CD4-positive, alpha-beta T cell (primary cell): ENCODE measurements at regions not wholly inside any gene's neighbourhood (a gene's known extent, or its start where the extent isn't known, plus 50 kb on each side); places are given as distances from the start of the nearest gene placed in this dataset.
A peak's percentile ranks its signal among the peaks of the same experiment; 100 is the strongest.

ENCODE experiments used
- ATAC-seq: fragments of 200-7000 bp; cut with Tn5 transposase; one replicate; pipeline ENCODE4 v1.10.0; 2022; ENCODE audit warnings: mild to moderate bottlenecking; ENCODE audit not compliant: poor library complexity
- CTCF ChIA-PET: fragments of 350-600 bp; sonication (Branson Sonifier 250); formaldehyde crosslinking; loops from one replicate; lab custom pipeline; 2021; ENCODE audit warnings: antibody characterized with exemption, inconsistent platforms; lab: Charles Lee
- POLR2A ChIA-PET: fragments of 350-600 bp; sonication (Branson Sonifier 250); formaldehyde crosslinking; loops from one replicate; lab custom pipeline; 2021; ENCODE audit warnings: antibody characterized with exemption, inconsistent platforms; lab: Charles Lee
- DNase-seq, 14 experiments: peaks; one replicate each; pipeline ENCODE4 v3.0.0-alpha.2; 2013 to 2020; ENCODE audit warnings: mixed read lengths in 2 of 14
- H3K27ac ChIP-seq, 2 donors: one replicate each; pipeline versions ENCODE4 v1.5.1 to v1.7.0; 2013; ENCODE audit warnings: low read length in 2 of 2, low read depth in 1 of 2, mild to moderate bottlenecking in 1 of 2
- H3K27me3 ChIP-seq, 2 experiments: 1 replicate in 1 of 2; 2 replicates in 1 of 2; pipeline versions ENCODE4 v1.6.1 to v1.7.0; 2013; ENCODE audit warnings: low read length in 2 of 2, control low read depth in 1 of 2, mild to moderate bottlenecking in 1 of 2, moderate library complexity in 1 of 2; ENCODE audit not compliant: insufficient read depth in 2 of 2, control insufficient read depth in 1 of 2
- H3K36me3 ChIP-seq: one replicate; pipeline ENCODE4 v1.6.1; 2013; ENCODE audit warnings: low read length, control low read depth; ENCODE audit not compliant: insufficient read depth
- H3K4me1 ChIP-seq: one replicate; pipeline ENCODE4 v1.6.1; 2013; ENCODE audit warnings: low read length, control low read depth; ENCODE audit not compliant: insufficient read depth
- H3K4me3 ChIP-seq: one replicate; pipeline ENCODE4 v1.5.1; 2013; ENCODE audit warnings: mild to moderate bottlenecking, low read length, moderate library complexity
- H3K9me3 ChIP-seq, 2 experiments: 1 replicate in 1 of 2; 2 replicates in 1 of 2; pipeline versions ENCODE4 v1.6.1 to v1.7.0; 2013; ENCODE audit warnings: low read length in 2 of 2, mild to moderate bottlenecking in 2 of 2, control low read depth in 1 of 2, moderate library complexity in 1 of 2; ENCODE audit not compliant: control insufficient read depth in 1 of 2, insufficient read depth in 1 of 2
- H3K27ac Mint-ChIP-seq: one replicate; pipeline ENCODE4 v1.8.0; 2020; ENCODE audit warnings: mixed read lengths
- H3K27me3 Mint-ChIP-seq: one replicate; pipeline ENCODE4 v1.8.0; 2021; ENCODE audit warnings: mixed read lengths
- H3K36me3 Mint-ChIP-seq: one replicate; pipeline ENCODE4 v1.8.0; 2021; ENCODE audit warnings: low read depth, mixed read lengths
- H3K4me1 Mint-ChIP-seq: one replicate; pipeline ENCODE4 v1.8.0; 2021; ENCODE audit warnings: low read depth, mixed read lengths
- H3K4me3 Mint-ChIP-seq: one replicate; pipeline ENCODE4 v1.8.0; 2020; ENCODE audit warnings: mild to moderate bottlenecking, mixed read lengths
- H3K9me3 Mint-ChIP-seq: one replicate; pipeline ENCODE4 v1.8.0; 2020; ENCODE audit warnings: mixed read lengths
- intact Hi-C, 2 experiments: fragments of 100-400 bp; cut with DNase I in 1 of 2; cut with micrococcal nuclease in 1 of 2; formaldehyde crosslinking; loops; one replicate each; pipeline versions ENCODE4 v1.15.1 to v1.9.0; 2023 to 2025; cut with DNase I, micrococcal nuclease
- TF ChIP-seq, protein P1 (sequence below): fragments of 200-600 bp; IDR thresholded peaks from one replicate; pipeline ENCODE4 v1.8.0; 2022; ENCODE audit warnings: antibody characterized with exemption, mild to moderate bottlenecking

DNA sequence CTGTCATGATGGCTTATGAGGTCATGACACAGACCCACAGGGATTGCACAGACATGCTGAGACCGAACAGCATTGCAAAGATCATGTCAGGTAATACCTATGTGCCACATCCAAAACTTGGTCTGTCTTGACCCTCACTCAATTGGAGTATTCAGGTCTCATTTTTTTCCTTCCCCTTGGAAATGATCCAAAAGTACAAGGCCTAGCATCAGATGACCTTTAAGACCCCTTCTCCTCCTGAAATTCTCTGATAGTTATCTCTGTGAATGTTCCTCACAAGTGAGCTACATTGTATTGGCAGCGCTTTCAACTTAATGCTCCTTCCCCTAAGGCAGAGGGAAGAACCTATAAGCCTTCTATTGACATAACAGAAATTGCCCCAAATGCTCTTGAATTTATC is 507.4 kb upstream of the JARID2 start:
- H3K4me1 Mint-ChIP-seq: peaks cover 42% of the 10 kb centered on the region
- intact Hi-C loops: loop anchor here in 1 of 2 experiments (10.0 kb wide), 1 partner anchor 104 kb away; no protein-coding TSS in a partner anchor
- no peak overlapping the region for H3K4me3 ChIP-seq
- no peaks in the 10 kb centered on the region for H3K36me3 Mint-ChIP-seq
- H3K4me1 ChIP-seq: peaks cover 28% of the 10 kb centered on the region
- POLR2A ChIA-PET: no interaction called here
- H3K27me3 ChIP-seq: peaks cover 0 to 2% of the 10 kb centered on the region in 2 experiments
- peaks cover 0 to 4% of the 10 kb centered on the region in 2 experiments for H3K9me3 ChIP-seq
- H3K4me3 Mint-ChIP-seq: no peak overlapping the region
- no peaks in the 10 kb centered on the region for H3K36me3 ChIP-seq
- DNase-seq: no peak
- H3K9me3 Mint-ChIP-seq: no peaks in the 10 kb centered on the region
- H3K27ac ChIP-seq: no peak overlapping the region
- CTCF ChIA-PET: no interaction called here
- H3K27ac Mint-ChIP-seq: peak overlapping the region; percentile 13
- TF ChIP-seq, protein P1, sequence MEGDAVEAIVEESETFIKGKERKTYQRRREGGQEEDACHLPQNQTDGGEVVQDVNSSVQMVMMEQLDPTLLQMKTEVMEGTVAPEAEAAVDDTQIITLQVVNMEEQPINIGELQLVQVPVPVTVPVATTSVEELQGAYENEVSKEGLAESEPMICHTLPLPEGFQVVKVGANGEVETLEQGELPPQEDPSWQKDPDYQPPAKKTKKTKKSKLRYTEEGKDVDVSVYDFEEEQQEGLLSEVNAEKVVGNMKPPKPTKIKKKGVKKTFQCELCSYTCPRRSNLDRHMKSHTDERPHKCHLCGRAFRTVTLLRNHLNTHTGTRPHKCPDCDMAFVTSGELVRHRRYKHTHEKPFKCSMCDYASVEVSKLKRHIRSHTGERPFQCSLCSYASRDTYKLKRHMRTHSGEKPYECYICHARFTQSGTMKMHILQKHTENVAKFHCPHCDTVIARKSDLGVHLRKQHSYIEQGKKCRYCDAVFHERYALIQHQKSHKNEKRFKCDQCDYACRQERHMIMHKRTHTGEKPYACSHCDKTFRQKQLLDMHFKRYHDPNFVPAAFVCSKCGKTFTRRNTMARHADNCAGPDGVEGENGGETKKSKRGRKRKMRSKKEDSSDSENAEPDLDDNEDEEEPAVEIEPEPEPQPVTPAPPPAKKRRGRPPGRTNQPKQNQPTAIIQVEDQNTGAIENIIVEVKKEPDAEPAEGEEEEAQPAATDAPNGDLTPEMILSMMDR: no peak
- no peak for ATAC-seq
- no peaks in the 10 kb centered on the region for H3K27me3 Mint-ChIP-seq

DNA sequence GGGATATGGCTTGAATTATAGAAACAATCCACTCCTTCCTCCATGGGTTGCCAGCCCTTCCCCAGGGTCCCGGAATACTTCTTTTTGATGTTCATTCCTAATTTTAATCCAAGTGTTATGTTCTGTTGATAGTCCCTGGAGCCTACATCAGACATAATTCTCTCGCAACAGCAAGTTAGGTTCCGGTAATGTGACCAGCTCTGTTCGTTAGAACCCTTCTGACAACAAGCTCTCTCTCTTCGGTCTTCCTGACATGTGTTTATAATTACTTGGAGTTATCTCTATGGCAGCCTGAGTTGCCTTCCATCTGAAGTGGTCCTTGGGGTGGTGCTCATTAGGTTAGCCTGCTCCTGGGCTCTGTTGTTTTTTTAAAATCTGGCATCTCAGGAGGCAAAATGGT is 506.9 kb upstream of the JARID2 start:
- Histone ChIP-seq H3K9me3 (peaks cover 0 to 3% of the 10 kb centered on the region in 2 experiments), H3K27me3 (peaks cover 0 to 2% of the 10 kb centered on the region in 2 experiments), H3K36me3 (no peaks in the 10 kb centered on the region), H3K27ac (no peak overlapping the region), H3K4me3 (no peak overlapping the region), H3K4me1 (peaks cover 27% of the 10 kb centered on the region)
- Mint-ChIP-seq H3K36me3 (no peaks in the 10 kb centered on the region), H3K27ac (peak overlapping the region; percentile 13), H3K9me3 (no peaks in the 10 kb centered on the region), H3K4me3 (no peak overlapping the region), H3K4me1 (peaks cover 42% of the 10 kb centered on the region), H3K27me3 (no peaks in the 10 kb centered on the region)
- intact Hi-C loops: loop anchor here in 1 of 2 experiments (10.0 kb wide), 1 partner anchor 104 kb away; no protein-coding TSS in a partner anchor
- no peak for DNase-seq
- no peak for ATAC-seq
- TF ChIP-seq, protein P1: no peak
- ChIA-PET CTCF (no interaction called here), POLR2A (no interaction called here)

DNA sequence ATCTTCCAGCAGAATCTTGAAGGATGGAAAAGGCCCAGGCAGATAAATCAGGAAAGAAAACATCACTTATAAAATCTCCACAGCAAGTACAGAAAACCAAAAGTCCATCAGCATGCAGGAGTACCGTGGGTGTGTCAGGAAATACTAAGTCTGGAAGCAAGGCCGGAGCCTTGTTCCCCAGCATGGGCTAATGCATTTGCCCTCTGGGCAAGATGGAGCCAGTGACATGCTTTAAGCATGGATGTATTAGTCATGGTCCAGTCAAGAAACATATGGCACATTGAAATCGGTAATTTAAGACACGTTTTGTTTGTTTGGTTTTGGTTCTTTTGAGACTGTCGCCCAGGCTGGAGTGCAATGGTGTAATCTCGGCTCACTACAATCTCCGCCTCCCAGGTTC is 506.0 kb upstream of the JARID2 start:
- no peak for ATAC-seq
- intact Hi-C loops: loop anchor here in 1 of 2 experiments (10.0 kb wide), 1 partner anchor 105 kb away; no protein-coding TSS in a partner anchor
- TF ChIP-seq, protein P1: no peak
- peaks cover 0 to 2% of the 10 kb centered on the region in 2 experiments for H3K27me3 ChIP-seq
- peaks cover 22% of the 10 kb centered on the region for H3K4me1 ChIP-seq
- no peak overlapping the region for H3K4me3 Mint-ChIP-seq
- H3K4me3 ChIP-seq: no peak overlapping the region
- peaks cover 36% of the 10 kb centered on the region for H3K4me1 Mint-ChIP-seq
- no peak overlapping the region for H3K27ac ChIP-seq
- no peaks in the 10 kb centered on the region for H3K36me3 ChIP-seq
- no peaks in the 10 kb centered on the region for H3K36me3 Mint-ChIP-seq
- no peak overlapping the region for H3K27ac Mint-ChIP-seq
- no peaks in the 10 kb centered on the region for H3K9me3 ChIP-seq
- ChIA-PET CTCF (no interaction called here), POLR2A (no interaction called here)
- no peak for DNase-seq
- H3K27me3 Mint-ChIP-seq: no peaks in the 10 kb centered on the region
- H3K9me3 Mint-ChIP-seq: no peaks in the 10 kb centered on the region
